OCI-LY3 (cell line): ENCODE measurements at regions not wholly inside any gene's neighbourhood (a gene's known extent, or its start where the extent isn't known, plus 50 kb on each side); places are given as distances from the start of the nearest gene placed in this dataset.

Source experiments
- CTCF ChIP-seq: fragments of 200-600, 300-600 bp; sonication (generic); IDR thresholded peaks from 2 replicates; pipeline ENCODE4 v1.5.1; 2014; ENCODE audit warnings: antibody characterized with exemption, low read length, low read depth
- EZH2phosphoT487 ChIP-seq: fragments of 200-600 bp; shearing (Covaris generic); IDR thresholded peaks from 2 replicates; pipeline ENCODE4 v1.6.1; 2018; ENCODE audit warnings: antibody characterized with exemption, mixed run types, low read depth

- TF ChIP-seq CTCF = no peak
- no peak for TF ChIP-seq EZH2phosphoT487
These were observed 518.5 kb downstream of the TLL1 start for GRCh38 chr4:166391501-166391900.
